BJ (cell line): ENCODE measurements at regions not wholly inside any gene's neighbourhood (a gene's known extent, or its start where the extent isn't known, plus 50 kb on each side); places are given as distances from the start of the nearest gene placed in this dataset.

Source experiments
- CTCF ChIA-PET: fragments of 350-600 bp; formaldehyde crosslinking; extraction: SDS; loops from one replicate; lab custom pipeline; 2021; ENCODE audit warnings: antibody characterized with exemption, inconsistent platforms; lab: Yijun Ruan, JAX
- POLR2A ChIA-PET: fragments of 300-600 bp; sonication (Branson Sonifier 250); formaldehyde crosslinking; extraction: SDS; loops from one replicate; lab custom pipeline; 2021; ENCODE audit warnings: antibody characterized with exemption; lab: Charles Lee
- DNase-seq: peaks from one replicate; pipeline ENCODE4 v3.0.0-alpha.2; 2011; ENCODE audit warnings: low read depth
- H3K27me3 ChIP-seq: 2 replicates; pipeline ENCODE4 v1.6.0; 2011; ENCODE audit warnings: low read length; ENCODE audit not compliant: control insufficient read depth, insufficient read depth
- H3K36me3 ChIP-seq: 2 replicates; pipeline ENCODE4 v1.5.1; 2011; ENCODE audit warnings: low read length; ENCODE audit not compliant: control insufficient read depth, insufficient read depth
- H3K4me3 ChIP-seq: 2 replicates; pipeline ENCODE4 v1.5.1; 2011; ENCODE audit warnings: low read depth, mild to moderate bottlenecking, control low read depth, low read length
- TF ChIP-seq, protein P1 (sequence below): IDR thresholded peaks from 2 replicates; pipeline ENCODE4 v1.5.1; 2011; ENCODE audit warnings: low read depth, mild to moderate bottlenecking, control low read depth, inconsistent platforms, low read length, moderate library complexity; ENCODE audit not compliant: insufficient read depth

DNA sequence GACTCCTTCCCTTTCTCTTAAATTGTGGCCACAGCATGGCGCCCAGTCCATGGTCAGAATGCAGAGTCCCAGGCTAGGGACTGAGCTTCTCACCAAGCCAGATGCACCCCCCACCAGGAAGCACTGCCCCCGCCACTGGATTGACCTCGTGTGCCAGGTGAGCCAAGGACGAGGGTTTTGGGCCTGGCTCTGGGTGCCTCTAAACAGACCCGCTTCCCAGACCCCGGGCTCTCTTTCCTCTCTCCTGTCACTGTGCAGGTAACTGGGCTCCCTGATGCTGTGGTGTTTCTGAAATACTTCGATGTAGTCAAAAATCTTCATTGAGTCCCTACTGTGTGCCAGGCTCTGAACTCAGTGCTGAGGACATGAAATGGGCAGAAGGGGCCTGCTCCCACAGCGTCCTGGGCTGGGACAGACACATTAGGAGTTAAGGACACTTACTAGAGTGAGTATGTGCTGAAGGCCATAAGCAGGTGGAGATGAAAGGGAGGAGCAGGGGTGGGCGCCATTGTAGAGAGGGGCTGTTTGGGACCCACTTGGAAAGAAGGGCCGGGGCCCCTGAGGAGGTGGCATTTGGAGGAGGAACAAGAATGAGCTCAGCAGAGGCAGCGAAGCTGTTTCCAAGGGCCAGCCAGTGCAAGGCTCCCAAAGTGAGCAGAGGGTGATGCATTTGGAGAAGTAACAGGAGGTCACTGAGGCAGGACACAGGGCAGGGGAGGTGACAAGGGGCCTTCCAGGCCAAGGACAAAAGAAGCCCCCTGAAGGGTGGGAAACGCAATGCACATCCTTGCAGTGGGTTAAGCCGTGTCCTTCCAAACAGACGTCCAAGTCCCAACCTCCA is 217.1 kb downstream of the ANKRD60 start:
- TF ChIP-seq, protein P1, sequence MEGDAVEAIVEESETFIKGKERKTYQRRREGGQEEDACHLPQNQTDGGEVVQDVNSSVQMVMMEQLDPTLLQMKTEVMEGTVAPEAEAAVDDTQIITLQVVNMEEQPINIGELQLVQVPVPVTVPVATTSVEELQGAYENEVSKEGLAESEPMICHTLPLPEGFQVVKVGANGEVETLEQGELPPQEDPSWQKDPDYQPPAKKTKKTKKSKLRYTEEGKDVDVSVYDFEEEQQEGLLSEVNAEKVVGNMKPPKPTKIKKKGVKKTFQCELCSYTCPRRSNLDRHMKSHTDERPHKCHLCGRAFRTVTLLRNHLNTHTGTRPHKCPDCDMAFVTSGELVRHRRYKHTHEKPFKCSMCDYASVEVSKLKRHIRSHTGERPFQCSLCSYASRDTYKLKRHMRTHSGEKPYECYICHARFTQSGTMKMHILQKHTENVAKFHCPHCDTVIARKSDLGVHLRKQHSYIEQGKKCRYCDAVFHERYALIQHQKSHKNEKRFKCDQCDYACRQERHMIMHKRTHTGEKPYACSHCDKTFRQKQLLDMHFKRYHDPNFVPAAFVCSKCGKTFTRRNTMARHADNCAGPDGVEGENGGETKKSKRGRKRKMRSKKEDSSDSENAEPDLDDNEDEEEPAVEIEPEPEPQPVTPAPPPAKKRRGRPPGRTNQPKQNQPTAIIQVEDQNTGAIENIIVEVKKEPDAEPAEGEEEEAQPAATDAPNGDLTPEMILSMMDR = no peak
- no peaks in the 10 kb centered on the region for H3K36me3 ChIP-seq
- H3K4me3 ChIP-seq = no peak overlapping the region
- ChIA-PET POLR2A (no interaction called here), CTCF (no interaction called here)
- no peaks in the 10 kb centered on the region; the same call in 1 of the 2 replicates for H3K27me3 ChIP-seq
- no peak for DNase-seq

DNA sequence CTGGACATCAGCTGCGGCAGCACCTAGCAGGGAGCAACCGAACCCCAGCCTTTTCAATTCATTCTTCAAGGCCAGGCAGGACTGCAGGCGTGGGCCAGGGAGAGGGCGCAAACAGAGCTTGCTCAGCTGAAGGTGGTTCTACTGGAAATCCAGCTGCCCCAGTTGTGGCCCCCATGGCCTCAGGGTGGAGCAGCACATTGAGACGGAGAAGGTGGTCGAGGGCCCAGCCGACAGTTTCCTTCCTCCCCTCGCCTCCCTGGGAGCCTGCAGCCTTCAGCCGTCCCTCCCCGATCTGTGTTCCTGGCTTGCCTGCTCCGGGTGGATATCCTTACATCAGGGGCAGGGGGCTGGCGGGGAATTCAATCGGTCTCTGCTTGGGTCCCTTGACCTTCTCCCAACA is 217.8 kb downstream of the ANKRD60 start:
- H3K4me3 ChIP-seq = no peak overlapping the region
- TF ChIP-seq, protein P1 = no peak
- DNase-seq = no peak
- H3K27me3 ChIP-seq = no peaks in the 10 kb centered on the region; the same call in 1 of the 2 replicates
- ChIA-PET POLR2A (no interaction called here), CTCF (no interaction called here)
- H3K36me3 ChIP-seq = no peaks in the 10 kb centered on the region

DNA sequence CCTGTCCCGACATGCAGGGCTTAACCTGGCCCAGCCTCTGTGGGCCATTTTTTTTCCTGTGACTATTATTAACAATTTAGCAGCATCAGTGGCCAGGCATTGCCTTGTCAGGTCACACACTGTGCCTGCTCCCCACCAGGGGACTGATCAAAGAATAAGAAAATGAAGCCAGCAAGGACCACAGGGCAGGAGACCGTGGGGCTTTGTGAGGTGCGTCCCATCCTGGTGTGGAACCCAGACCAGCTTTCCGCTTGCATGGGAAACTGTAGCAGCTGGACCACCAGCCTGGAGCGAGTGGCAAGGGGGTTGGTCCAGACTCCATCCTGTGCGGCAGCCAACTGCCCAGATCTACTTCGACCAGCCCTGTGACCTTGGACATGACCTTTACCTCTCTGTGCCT is 218.3 kb downstream of the ANKRD60 start:
- POLR2A ChIA-PET = no interaction called here
- DNase-seq = no peak
- Histone ChIP-seq H3K4me3 (no peak overlapping the region), H3K27me3 (no peaks in the 10 kb centered on the region; the same call in 1 of the 2 replicates), H3K36me3 (no peaks in the 10 kb centered on the region)
- CTCF ChIA-PET = interaction anchor here (0.8 kb wide), 1 partner anchor 12 kb away, joined by 3 read pairs; no protein-coding TSS in a partner anchor
- TF ChIP-seq, protein P1 = no peak

DNA sequence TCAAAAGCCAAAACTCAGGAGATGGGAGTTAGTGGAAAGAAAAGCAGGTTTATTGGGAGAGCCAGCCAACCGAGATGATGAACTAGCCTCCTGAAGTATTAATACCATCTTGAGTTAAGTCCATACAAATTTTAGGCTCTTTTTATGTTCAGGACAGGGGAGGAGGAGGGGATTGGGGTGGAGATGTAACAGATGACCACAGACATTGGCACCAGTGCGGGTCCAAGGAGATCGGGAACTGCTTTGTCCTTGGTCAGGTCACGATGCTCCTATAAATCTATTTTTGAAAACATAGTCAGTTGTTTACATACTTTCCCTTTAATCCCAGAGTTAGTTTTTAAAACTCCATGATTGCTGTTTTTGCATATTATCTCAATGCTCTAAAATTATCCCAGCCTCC is 219.6 kb downstream of the ANKRD60 start:
- TF ChIP-seq, protein P1 = no peak
- no peak for DNase-seq
- POLR2A ChIA-PET = no interaction called here
- Histone ChIP-seq H3K36me3 (no peaks in the 10 kb centered on the region), H3K4me3 (no peak overlapping the region), H3K27me3 (no peaks in the 10 kb centered on the region; the same call in 1 of the 2 replicates)
- CTCF ChIA-PET = no interaction called here

DNA sequence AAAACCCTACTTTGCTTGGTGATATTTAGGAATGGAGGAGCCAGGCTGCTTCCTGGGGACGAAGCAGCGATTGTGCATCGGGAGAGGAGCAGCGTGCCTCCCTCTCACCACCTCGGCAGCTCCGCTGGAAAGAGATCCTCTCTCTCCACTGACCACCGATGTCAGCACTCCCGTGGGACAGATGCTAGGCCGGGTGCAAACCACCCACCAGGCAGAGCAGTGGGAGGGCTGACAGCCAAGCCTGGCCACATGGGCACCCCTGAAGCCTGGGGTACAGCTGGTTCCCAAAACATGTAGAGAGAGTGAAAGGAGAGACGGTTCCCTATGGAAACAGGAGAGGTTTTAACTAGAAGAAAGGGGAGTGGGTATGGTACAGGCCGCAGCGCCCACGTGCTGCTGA is 220.0 kb downstream of the ANKRD60 start:
- TF ChIP-seq, protein P1 = no peak
- no peak for DNase-seq
- H3K27me3 ChIP-seq = no peaks in the 10 kb centered on the region; the same call in 1 of the 2 replicates
- no peaks in the 10 kb centered on the region for H3K36me3 ChIP-seq
- POLR2A ChIA-PET = no interaction called here
- CTCF ChIA-PET = no interaction called here
- H3K4me3 ChIP-seq = no peak overlapping the region
